SU-DHL-6 (cell line): ENCODE measurements at regions not wholly inside any gene's neighbourhood (a gene's known extent, or its start where the extent isn't known, plus 50 kb on each side); places are given as distances from the start of the nearest gene placed in this dataset.

ENCODE experiments used
- H2AFZ ChIP-seq: fragments of 200-600 bp; sonication (generic); 2 replicates; pipeline ENCODE4 v1.6.1; 2014; ENCODE audit warnings: low read depth, mild to moderate bottlenecking, moderate library complexity, mixed read lengths, antibody characterized with exemption, low read length; ENCODE audit not compliant: severe bottlenecking
- H3F3A ChIP-seq: fragments of 200-600 bp; shearing (Covaris generic); 2 replicates; pipeline ENCODE4 v1.6.0; 2016; ENCODE audit warnings: antibody characterized with exemption, mild to moderate bottlenecking; ENCODE audit not compliant: insufficient read depth
- H3K27ac ChIP-seq: fragments of 200-600 bp; sonication (generic); 2 replicates; pipeline ENCODE4 v1.5.1; 2016; ENCODE audit warnings: low read depth, mild to moderate bottlenecking, low read length, moderate library complexity, mixed read lengths
- H3K27me3 ChIP-seq: fragments of 200-600 bp; sonication (generic), shearing (Covaris generic); 2 replicates; pipeline ENCODE4 v1.6.0; 2014; ENCODE audit warnings: mild to moderate bottlenecking, low read length
- H3K36me3 ChIP-seq: fragments of 200-600 bp; sonication (generic); 2 replicates; pipeline ENCODE4 v1.6.1; 2014; ENCODE audit warnings: mild to moderate bottlenecking, low read length, mixed read lengths
- H3K4me2 ChIP-seq: fragments of 300-600, 200-600 bp; shearing (Covaris generic), sonication (generic); 2 replicates; pipeline ENCODE4 v1.6.0; 2014; ENCODE audit warnings: low read length, low read depth, mild to moderate bottlenecking; ENCODE audit not compliant: poor library complexity, severe bottlenecking
- H3K4me3 ChIP-seq: fragments of 200-600 bp; sonication (generic); 2 replicates; pipeline ENCODE4 v1.5.1; 2014; ENCODE audit warnings: antibody characterized with exemption, low read length, mild to moderate bottlenecking, mixed read lengths; ENCODE audit not compliant: insufficient read depth, poor library complexity, severe bottlenecking
- H3K79me2 ChIP-seq: fragments of 200-600 bp; sonication (generic); 2 replicates; pipeline ENCODE4 v1.6.1; 2014; ENCODE audit warnings: mild to moderate bottlenecking, low read length, moderate library complexity; ENCODE audit not compliant: insufficient read depth
- H3K9ac ChIP-seq: fragments of 200-600 bp; sonication (generic); 2 replicates; pipeline ENCODE4 v1.7.0; 2014; ENCODE audit warnings: mild to moderate bottlenecking, low read length
- H3K9me2 ChIP-seq: fragments of 200-600 bp; sonication (generic); replicated peaks from 2 replicates; pipeline ENCODE4 v1.6.1; 2014; ENCODE audit warnings: low read length; ENCODE audit not compliant: insufficient read depth
- H3K9me3 ChIP-seq: fragments of 200-600 bp; sonication (generic); 2 replicates; pipeline ENCODE4 v1.6.1; 2014; ENCODE audit warnings: low read length, mixed read lengths; ENCODE audit not compliant: insufficient read depth
- H4K20me1 ChIP-seq: fragments of 200-600 bp; sonication (generic); 2 replicates; pipeline ENCODE4 v1.6.1; 2014; ENCODE audit warnings: low read depth, mild to moderate bottlenecking, antibody characterized with exemption, low read length, moderate library complexity, mixed read lengths
- EZH2phosphoT487 ChIP-seq: fragments of 200-600 bp; sonication (generic), shearing (Covaris generic); conservative IDR thresholded peaks from 2 replicates; pipeline ENCODE4 v1.6.1; 2018; ENCODE audit warnings: mild to moderate bottlenecking, antibody characterized with exemption, low read length, moderate library complexity, mixed read lengths
- TF ChIP-seq, protein P1 (sequence below): fragments of 200-600 bp; sonication (generic); IDR thresholded peaks from one replicate; pipeline ENCODE4 v1.5.1; 2017; ENCODE audit warnings: antibody characterized with exemption, mild to moderate bottlenecking, low read length, moderate library complexity; ENCODE audit not compliant: insufficient read depth, poor library complexity, severe bottlenecking

DNA sequence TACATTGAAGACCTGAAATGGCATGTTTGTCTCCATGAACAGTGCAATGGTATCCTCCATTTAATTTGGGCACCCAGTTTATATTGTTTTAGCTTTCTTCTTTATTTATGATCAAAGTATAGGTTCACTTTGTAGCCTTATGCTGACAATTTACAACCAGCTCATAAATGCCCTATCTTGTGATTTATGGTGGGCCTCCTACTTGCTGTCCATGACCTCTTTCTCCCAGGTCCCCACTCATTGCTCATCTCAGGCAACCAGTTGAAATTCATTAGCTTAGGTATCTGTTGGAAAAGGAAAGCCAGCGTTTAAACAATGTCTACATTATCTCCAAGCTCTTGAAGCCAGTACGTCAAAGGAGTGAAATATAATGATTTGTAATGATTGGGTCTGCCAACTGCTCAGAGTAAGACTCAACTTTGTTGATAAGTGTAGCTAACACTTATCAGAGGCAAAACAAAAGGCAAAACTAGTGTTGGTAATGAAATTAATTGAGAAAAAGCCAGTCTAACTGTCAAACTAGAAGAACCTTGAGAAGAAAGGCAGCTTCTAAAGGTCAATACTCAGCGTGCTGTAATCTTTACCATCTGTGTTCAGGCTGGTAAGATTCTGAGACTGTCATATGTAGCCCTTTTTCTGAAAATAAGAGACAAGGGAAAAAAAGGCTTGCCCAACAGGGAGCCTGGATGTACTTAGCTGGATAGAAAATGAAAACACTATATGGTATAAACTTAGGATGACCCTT is 695.9 kb downstream of the EPHA4 start:
- Histone ChIP-seq H3K27ac (no peak overlapping the region), H3K9ac (no peak overlapping the region), H3K4me3 (no peak overlapping the region), H4K20me1 (no peaks in the 10 kb centered on the region), H3K4me2 (no peak overlapping the region), H3K9me2 (no peaks in the 10 kb centered on the region), H3K79me2 (no peaks in the 10 kb centered on the region), H2AFZ (no peak overlapping the region), H3K27me3 (no peaks in the 10 kb centered on the region), H3F3A (no peaks in the 10 kb centered on the region), H3K36me3 (no peaks in the 10 kb centered on the region), H3K9me3 (no peaks in the 10 kb centered on the region)
- TF ChIP-seq, protein P1, sequence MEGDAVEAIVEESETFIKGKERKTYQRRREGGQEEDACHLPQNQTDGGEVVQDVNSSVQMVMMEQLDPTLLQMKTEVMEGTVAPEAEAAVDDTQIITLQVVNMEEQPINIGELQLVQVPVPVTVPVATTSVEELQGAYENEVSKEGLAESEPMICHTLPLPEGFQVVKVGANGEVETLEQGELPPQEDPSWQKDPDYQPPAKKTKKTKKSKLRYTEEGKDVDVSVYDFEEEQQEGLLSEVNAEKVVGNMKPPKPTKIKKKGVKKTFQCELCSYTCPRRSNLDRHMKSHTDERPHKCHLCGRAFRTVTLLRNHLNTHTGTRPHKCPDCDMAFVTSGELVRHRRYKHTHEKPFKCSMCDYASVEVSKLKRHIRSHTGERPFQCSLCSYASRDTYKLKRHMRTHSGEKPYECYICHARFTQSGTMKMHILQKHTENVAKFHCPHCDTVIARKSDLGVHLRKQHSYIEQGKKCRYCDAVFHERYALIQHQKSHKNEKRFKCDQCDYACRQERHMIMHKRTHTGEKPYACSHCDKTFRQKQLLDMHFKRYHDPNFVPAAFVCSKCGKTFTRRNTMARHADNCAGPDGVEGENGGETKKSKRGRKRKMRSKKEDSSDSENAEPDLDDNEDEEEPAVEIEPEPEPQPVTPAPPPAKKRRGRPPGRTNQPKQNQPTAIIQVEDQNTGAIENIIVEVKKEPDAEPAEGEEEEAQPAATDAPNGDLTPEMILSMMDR = no peak
- TF ChIP-seq EZH2phosphoT487 = no peak

DNA sequence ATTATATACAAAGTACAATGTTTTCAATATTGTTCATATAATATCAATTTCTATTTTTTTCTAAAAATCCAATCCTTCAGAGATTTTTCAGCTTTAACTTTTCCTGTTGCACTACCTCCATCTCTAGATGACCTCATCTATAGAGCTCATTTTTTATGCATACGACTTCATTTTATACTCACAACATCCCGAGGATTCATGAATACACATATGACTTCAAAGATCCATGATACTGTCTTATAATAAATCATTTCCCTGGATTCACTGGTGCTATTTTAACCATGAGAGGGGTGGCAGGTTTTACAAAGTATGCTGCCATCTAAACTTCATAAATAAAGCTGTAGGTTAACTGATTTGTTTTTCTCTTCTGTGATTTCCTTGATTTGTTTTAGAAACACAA is 694.6 kb downstream of the EPHA4 start:
- no peaks in the 10 kb centered on the region for H3K9me2 ChIP-seq
- H3K27ac ChIP-seq = no peak overlapping the region
- no peaks in the 10 kb centered on the region for H3K9me3 ChIP-seq
- no peak for TF ChIP-seq EZH2phosphoT487
- TF ChIP-seq, protein P1 = no peak
- no peak overlapping the region for H3K9ac ChIP-seq
- no peaks in the 10 kb centered on the region for H3K27me3 ChIP-seq
- H4K20me1 ChIP-seq = no peaks in the 10 kb centered on the region
- no peak overlapping the region for H3K4me3 ChIP-seq
- no peak overlapping the region for H2AFZ ChIP-seq
- no peaks in the 10 kb centered on the region for H3K36me3 ChIP-seq
- H3K4me2 ChIP-seq = no peak overlapping the region
- no peaks in the 10 kb centered on the region for H3K79me2 ChIP-seq
- H3F3A ChIP-seq = no peaks in the 10 kb centered on the region

DNA sequence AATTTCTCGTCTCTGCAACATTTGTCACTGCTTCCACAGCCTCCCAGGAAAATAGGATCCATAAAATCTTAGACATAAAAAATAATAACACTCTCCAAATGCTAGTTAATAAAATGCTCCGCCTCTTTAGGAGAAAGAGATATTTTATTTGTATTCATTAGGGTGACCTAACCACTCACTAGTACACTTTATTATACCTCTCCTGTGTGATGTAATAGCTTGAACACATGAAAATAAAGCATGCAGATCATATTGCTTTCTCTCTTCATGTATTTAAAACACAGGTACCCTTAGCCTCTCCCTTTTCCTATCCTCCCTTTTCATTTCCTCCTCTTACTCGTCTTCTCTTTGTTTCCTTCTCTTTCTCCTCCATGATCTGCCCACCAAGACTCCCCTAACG is 694.2 kb downstream of the EPHA4 start:
- Histone ChIP-seq H3K79me2 (no peaks in the 10 kb centered on the region), H2AFZ (no peak overlapping the region), H3K9me3 (no peaks in the 10 kb centered on the region), H3K9ac (no peak overlapping the region), H3K4me2 (no peak overlapping the region), H3F3A (no peaks in the 10 kb centered on the region), H3K9me2 (no peaks in the 10 kb centered on the region), H3K36me3 (no peaks in the 10 kb centered on the region), H3K4me3 (no peak overlapping the region), H3K27ac (no peak overlapping the region), H4K20me1 (no peaks in the 10 kb centered on the region), H3K27me3 (no peaks in the 10 kb centered on the region)
- TF ChIP-seq EZH2phosphoT487 = no peak
- TF ChIP-seq, protein P1 = no peak
